ENCODE measurements at regions not wholly inside any gene's neighbourhood (a gene's known extent, or its start where the extent isn't known, plus 50 kb on each side); places are given as distances from the start of the nearest gene placed in this dataset.

DNA sequence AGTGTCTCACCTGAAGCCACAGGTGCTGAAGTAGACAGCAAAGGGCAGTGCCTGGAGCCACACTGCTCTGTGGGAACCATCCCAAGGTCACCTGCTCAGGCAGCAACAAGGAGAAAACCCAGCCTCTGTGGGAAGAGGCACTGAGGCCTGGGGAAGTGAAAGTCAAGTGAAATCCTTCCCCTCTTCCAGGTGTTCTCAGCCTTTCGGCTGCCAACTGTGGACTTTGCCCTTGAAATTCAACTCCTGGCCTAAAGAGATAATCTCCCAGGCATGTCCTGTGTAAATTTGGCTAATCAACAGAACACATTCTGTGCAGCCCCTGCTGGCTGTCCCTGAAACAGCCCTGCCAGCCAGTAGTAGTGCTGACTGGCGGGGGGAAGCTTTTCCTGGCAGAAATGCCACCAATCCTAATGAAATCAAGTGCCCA, 112.1 kb downstream of the RPL27A start:
- TF ChIP-seq, protein P1, sequence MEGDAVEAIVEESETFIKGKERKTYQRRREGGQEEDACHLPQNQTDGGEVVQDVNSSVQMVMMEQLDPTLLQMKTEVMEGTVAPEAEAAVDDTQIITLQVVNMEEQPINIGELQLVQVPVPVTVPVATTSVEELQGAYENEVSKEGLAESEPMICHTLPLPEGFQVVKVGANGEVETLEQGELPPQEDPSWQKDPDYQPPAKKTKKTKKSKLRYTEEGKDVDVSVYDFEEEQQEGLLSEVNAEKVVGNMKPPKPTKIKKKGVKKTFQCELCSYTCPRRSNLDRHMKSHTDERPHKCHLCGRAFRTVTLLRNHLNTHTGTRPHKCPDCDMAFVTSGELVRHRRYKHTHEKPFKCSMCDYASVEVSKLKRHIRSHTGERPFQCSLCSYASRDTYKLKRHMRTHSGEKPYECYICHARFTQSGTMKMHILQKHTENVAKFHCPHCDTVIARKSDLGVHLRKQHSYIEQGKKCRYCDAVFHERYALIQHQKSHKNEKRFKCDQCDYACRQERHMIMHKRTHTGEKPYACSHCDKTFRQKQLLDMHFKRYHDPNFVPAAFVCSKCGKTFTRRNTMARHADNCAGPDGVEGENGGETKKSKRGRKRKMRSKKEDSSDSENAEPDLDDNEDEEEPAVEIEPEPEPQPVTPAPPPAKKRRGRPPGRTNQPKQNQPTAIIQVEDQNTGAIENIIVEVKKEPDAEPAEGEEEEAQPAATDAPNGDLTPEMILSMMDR (conservative IDR thresholded peaks at IDR 0.05) = peak; percentile 27; the same call in 1 of the 2 replicates
- TF ChIP-seq EZH2 (IDR thresholded peaks at IDR 0.05; ENCODE audit: low read depth) = no peak
